ENCODE measurements at regions not wholly inside any gene's neighbourhood (a gene's known extent, or its start where the extent isn't known, plus 50 kb on each side); places are given as distances from the start of the nearest gene placed in this dataset.

DNA sequence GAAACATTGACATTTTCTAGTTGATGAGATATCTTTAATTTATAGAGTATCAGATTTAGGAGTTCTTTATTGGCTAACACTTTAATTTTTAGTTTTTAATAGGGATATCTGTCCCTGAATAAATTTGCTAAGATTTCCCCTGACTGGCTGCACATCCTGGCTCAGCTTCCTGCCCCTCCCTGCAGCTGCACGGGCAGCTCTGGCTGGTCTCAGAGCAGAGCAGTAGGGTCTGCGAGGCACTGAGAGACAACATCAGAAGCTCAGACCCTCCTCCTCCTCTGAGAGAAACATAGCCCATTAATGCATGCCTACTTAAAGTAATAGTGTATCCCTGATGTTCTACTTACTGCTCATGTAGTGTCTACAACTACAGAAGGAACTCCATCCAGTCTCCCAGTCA lies 139.2 kb downstream of the TNFSF13B start:
- no peak overlapping the region for H3K27ac ChIP-seq (ENCODE audit: low read depth)
- no peak for DNase-seq (ENCODE audit: extremely low spot score)
- no peaks in the 10 kb centered on the region for H3K4me1 ChIP-seq (ENCODE audit: insufficient read depth)
- WGBS, result 2% methylated on average over 2 of the region's 2 CpGs
- H3K36me3 ChIP-seq (ENCODE audit: insufficient read depth), result no peaks in the 10 kb centered on the region
- H3K4me3 ChIP-seq (ENCODE audit: low read depth, low read length), result no peak overlapping the region

- Histone ChIP-seq H3K4me1 (ENCODE audit: insufficient read depth) (no peaks in the 10 kb centered on the region), H3K36me3 (ENCODE audit: insufficient read depth) (no peaks in the 10 kb centered on the region), H3K4me3 (ENCODE audit: low read depth, low read length) (no peak overlapping the region), H3K27ac (ENCODE audit: low read depth) (no peak overlapping the region)
- DNase-seq (ENCODE audit: extremely low spot score), result no peak
These were observed 140.2 kb downstream of the TNFSF13B start for GRCh38 chr13:108409730-108410129.

DNA sequence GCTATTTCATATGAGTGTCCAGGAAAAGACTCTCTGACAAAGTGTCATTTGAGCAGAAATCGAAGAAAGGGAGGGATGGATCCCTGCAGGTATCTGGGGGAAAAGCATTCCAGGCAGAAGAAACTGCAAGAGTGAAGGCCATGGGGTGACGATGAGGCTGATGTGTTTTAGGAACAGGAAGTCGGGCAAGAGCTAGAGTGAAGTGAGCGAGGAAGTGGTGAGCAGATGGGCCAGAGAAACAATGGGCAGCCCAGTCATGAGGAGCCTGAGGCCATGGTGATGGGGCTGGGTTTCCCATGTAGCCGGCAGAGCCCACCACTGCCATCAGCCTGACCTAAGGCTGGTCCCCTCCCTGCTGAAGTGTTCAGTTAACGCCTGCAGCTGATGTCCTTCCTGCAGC lies 150.2 kb downstream of the TNFSF13B start:
- no peak for DNase-seq (ENCODE audit: extremely low spot score)
- Histone ChIP-seq H3K4me3 (ENCODE audit: low read depth, low read length) (no peak overlapping the region), H3K36me3 (ENCODE audit: insufficient read depth) (no peaks in the 10 kb centered on the region), H3K27ac (ENCODE audit: low read depth) (no peak overlapping the region), H3K4me1 (ENCODE audit: insufficient read depth) (no peaks in the 10 kb centered on the region)
- WGBS, result 74% methylated on average over 6 of the region's 6 CpGs

- DNase-seq (ENCODE audit: extremely low spot score), result no peak
- Histone ChIP-seq H3K27ac (ENCODE audit: low read depth) (no peak overlapping the region), H3K4me1 (ENCODE audit: insufficient read depth) (no peaks in the 10 kb centered on the region), H3K4me3 (ENCODE audit: low read depth, low read length) (no peak overlapping the region), H3K36me3 (ENCODE audit: insufficient read depth) (no peaks in the 10 kb centered on the region)
- 64% methylated on average over 4 of the region's 4 CpGs for WGBS
These were observed 155.5 kb downstream of the TNFSF13B start for GRCh38 chr13:108425056-108425455.

DNA sequence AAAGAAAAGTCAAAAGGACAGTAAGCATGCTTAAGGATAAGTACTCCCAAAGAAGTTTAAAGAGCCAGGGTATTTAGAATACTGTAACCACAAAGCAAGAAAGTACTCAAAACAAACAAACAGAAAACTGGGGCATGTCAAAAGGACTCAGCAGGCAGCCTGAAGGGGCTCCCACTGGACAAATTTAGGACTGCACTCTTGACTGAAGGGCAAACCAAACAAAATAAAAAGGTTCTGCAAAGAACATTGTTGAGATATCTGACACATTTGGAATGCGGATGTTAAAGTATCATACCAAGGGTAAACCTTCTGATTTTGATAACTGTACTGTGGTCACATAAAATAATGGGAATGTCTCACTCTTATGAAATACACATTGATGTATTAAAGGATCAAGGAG lies 157.4 kb downstream of the TNFSF13B start:
- Histone ChIP-seq H3K4me3 (ENCODE audit: low read depth, low read length) (no peak overlapping the region), H3K4me1 (ENCODE audit: insufficient read depth) (no peaks in the 10 kb centered on the region), H3K27ac (ENCODE audit: low read depth) (no peak overlapping the region), H3K36me3 (ENCODE audit: insufficient read depth) (no peaks in the 10 kb centered on the region)
- DNase-seq (ENCODE audit: extremely low spot score), result no peak
- WGBS, result 80% methylated on average over 1 of the region's 1 CpG

DNA sequence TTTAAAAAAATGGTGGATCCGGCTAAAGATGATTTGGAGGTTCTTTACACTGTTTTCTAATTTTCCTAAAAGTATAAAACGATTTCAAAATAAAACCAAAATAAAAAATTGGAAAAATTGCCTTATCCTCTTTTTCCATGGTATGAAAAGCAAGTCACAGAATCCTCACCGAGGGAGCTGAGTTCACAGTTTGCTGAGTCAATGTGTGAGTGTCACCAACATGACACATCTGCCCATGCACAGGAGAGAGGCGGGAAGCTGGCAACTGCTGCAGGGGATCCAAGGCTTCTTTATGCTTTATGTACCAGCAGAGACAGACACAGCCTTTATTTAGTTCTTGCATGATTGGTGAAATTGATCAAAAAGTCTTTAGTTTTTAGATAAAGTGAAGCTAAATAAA lies 157.8 kb downstream of the TNFSF13B start:
- WGBS, result 66% methylated on average over 4 of the region's 4 CpGs
- Histone ChIP-seq H3K27ac (ENCODE audit: low read depth) (no peak overlapping the region), H3K36me3 (ENCODE audit: insufficient read depth) (no peaks in the 10 kb centered on the region), H3K4me3 (ENCODE audit: low read depth, low read length) (no peak overlapping the region), H3K4me1 (ENCODE audit: insufficient read depth) (no peaks in the 10 kb centered on the region)
- no peak for DNase-seq (ENCODE audit: extremely low spot score)

DNA sequence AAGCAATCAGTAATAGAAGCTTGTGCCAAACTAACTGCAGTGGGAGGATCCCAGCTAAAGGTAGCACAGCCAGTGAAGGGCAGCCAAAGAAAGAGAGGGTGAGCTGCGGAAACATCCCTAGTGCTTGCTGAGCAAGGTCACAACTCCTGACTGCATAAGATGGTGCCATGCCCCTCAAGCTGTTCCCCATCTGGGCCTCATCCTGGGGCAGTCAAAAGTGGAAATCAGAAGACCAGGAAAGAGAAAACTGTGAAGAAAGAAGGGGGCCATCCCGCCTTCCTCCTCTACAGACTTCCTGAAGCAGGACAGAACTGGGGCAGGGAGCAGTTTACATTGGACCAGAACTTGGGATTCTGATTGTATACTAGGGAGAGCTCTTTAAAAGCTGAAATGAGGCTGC lies 159.2 kb downstream of the TNFSF13B start:
- Histone ChIP-seq H3K36me3 (ENCODE audit: insufficient read depth) (no peaks in the 10 kb centered on the region), H3K4me1 (ENCODE audit: insufficient read depth) (no peaks in the 10 kb centered on the region), H3K27ac (ENCODE audit: low read depth) (no peak overlapping the region), H3K4me3 (ENCODE audit: low read depth, low read length) (no peak overlapping the region)
- WGBS, result 89% methylated on average over 2 of the region's 2 CpGs
- no peak for DNase-seq (ENCODE audit: extremely low spot score)

DNA sequence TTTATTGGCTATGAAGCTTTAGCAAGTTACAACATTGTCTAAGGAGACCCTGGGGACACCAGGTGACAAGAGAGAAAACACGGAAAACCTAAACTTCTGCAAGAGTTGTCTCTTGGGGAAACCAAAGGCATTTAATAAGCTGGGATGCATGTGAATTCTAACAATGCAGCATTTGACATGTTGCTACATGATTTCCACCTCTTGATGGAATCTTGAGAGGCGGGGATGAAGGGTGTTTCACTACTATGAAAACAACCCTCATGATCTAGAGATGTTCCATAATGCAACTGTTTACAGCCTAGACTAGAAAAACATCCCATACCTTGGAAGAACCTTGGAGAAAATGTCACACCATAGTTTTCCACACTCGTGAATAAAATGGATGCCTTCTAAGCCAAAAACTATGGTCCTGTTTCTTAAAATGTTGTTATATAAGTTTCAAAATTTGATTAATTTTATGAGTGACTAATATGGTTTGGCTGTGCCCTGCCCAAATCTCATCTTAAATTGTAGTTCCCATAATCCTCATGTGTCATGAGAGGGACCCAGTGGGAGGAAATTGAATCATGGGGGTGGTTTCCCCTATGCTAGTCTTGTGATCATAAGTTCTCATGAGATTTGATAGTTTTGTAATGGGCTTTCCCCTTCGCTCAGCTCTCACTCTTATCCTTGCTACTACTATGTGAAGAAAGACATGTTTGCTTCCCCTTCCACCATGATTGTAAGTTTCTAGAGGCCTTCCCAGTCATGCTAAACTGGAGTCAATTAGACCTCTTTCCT lies 164.6 kb downstream of the TNFSF13B start:
- DNase-seq (ENCODE audit: extremely low spot score), result no peak
- 88% methylated on average over 4 of the region's 4 CpGs for WGBS
- H3K4me3 ChIP-seq (ENCODE audit: low read depth, low read length), result no peak overlapping the region
- H3K27ac ChIP-seq (ENCODE audit: low read depth), result no peak overlapping the region
- no peaks in the 10 kb centered on the region for H3K36me3 ChIP-seq (ENCODE audit: insufficient read depth)
- no peaks in the 10 kb centered on the region for H3K4me1 ChIP-seq (ENCODE audit: insufficient read depth)

DNA sequence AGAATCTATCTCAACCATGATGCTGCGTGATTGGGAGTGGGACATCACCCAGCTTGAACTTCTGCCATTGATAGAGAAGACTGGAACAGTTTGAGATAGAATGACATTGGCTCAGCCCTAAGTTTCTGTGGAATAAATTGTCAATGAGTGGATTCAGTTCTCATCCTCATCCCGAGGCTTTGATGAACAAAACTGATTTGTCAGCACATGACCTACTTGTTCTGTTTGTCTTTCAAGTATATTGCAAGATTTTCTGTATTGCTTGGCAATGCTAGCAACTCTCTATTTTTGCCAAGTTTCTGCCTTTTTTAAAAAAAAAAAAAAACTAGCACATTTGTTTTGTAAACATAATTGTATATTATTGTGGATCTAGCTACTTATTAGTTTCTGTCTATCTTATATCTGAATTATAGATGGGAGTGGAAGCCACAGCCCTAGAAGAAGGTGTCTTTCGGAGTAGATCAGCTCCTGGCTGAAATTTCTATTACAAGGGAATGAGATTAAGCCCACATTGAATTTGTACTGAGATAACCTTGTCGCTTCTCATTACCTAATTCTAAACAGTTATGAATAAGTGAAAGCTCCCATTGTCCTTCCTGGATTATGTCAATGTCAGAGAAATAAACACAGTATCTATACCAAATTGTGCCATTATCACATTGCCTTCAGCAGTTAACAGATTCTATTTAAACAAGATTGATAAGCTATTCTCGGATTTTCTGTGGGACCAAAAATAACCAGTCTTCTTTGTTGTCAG lies 166.1 kb downstream of the TNFSF13B start:
- no peak for DNase-seq (ENCODE audit: extremely low spot score)
- H3K4me3 ChIP-seq (ENCODE audit: low read depth, low read length), result no peak overlapping the region
- 57% methylated on average over 5 of the region's 5 CpGs for WGBS

DNA sequence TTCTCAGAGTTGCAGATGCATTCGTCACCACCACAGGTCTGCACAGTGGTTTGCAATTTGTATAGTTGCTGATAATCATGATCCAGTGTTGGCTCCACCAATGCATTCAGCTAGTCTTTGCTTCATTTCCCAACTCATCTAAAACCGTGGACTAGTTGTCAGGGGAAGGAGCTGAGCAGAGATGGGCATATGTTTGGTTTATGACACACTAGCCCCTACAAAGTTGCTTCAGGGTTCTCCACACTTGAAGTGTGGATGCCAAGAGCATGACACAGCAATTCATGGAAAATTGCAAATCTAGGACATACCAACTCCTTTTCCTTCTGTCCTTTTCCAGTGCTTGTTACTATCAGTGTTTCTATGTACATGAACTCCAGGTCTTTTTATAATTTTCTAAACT lies 168.0 kb downstream of the TNFSF13B start:
- no peaks in the 10 kb centered on the region for H3K4me1 ChIP-seq (ENCODE audit: insufficient read depth)
- no peak overlapping the region for H3K27ac ChIP-seq (ENCODE audit: low read depth)
- DNase-seq (ENCODE audit: extremely low spot score), result no peak
- H3K4me3 ChIP-seq (ENCODE audit: low read depth, low read length), result no peak overlapping the region
- H3K36me3 ChIP-seq (ENCODE audit: insufficient read depth), result no peaks in the 10 kb centered on the region
- 79% methylated on average over 2 of the region's 2 CpGs for WGBS

More for the DNA sequence above, 166.1 kb downstream of the TNFSF13B start:
- no peak overlapping the region for H3K27ac ChIP-seq (ENCODE audit: low read depth)
- H3K4me1 ChIP-seq (ENCODE audit: insufficient read depth), result no peaks in the 10 kb centered on the region
- H3K36me3 ChIP-seq (ENCODE audit: insufficient read depth), result no peaks in the 10 kb centered on the region

DNA sequence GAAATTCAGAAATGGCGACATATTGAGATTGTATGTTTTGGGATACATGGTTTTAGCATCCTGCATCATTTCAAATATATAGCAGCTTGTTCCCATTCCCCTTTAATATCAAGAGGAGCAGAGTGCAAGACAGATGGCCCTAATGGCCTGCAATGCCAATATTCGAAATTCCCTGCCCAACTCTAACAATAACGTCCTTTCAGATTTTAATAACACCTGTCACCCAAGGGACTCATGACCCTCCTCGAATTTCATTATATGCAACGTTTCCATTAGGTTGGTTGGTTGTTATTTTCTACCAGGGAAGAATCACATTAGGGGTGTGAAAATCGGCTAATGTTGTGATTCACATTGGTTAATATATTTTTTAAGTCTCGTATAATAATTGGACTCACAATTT lies 170.0 kb downstream of the TNFSF13B start:
- H3K4me3 ChIP-seq (ENCODE audit: low read depth, low read length), result no peak overlapping the region

GRCh38 chr13:108444448-108444847 lies 174.9 kb downstream of the TNFSF13B start:
- H3K4me3 ChIP-seq (ENCODE audit: low read depth, low read length), result no peak overlapping the region
- no peaks in the 10 kb centered on the region for H3K4me1 ChIP-seq (ENCODE audit: insufficient read depth)
- WGBS, result 54% methylated on average over 6 of the region's 6 CpGs
- H3K27ac ChIP-seq (ENCODE audit: low read depth), result no peak overlapping the region
- no peak for DNase-seq (ENCODE audit: extremely low spot score)
- H3K36me3 ChIP-seq (ENCODE audit: insufficient read depth), result no peaks in the 10 kb centered on the region

More for the DNA sequence above, 170.0 kb downstream of the TNFSF13B start:
- 77% methylated on average over 7 of the region's 7 CpGs for WGBS
- H3K4me1 ChIP-seq (ENCODE audit: insufficient read depth), result no peaks in the 10 kb centered on the region
- no peak for DNase-seq (ENCODE audit: extremely low spot score)
- H3K36me3 ChIP-seq (ENCODE audit: insufficient read depth), result no peaks in the 10 kb centered on the region
- H3K27ac ChIP-seq (ENCODE audit: low read depth), result no peak overlapping the region

DNA sequence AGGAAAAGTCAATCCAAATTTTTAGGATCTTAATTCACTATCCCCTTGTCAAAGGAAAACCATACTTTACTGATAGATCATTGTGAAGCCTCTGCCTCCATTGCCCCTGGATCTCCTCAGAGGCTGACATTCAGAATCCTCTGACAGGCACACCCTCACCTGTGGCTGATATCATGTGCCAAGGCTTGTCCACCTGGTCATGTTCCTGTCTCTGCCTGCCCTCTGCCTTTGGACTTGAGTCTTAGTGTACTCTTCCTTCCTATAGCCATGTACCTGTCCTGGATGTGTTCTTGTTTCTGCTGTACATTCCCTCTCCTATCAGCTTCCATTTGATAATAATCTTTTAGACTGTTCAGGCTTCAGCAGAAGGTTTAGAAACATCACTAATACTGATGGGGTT lies 179.4 kb downstream of the TNFSF13B start:
- no peak for DNase-seq (ENCODE audit: extremely low spot score)
- Histone ChIP-seq H3K36me3 (ENCODE audit: insufficient read depth) (no peaks in the 10 kb centered on the region), H3K4me3 (ENCODE audit: low read depth, low read length) (no peak overlapping the region), H3K27ac (ENCODE audit: low read depth) (no peak overlapping the region), H3K4me1 (ENCODE audit: insufficient read depth) (no peaks in the 10 kb centered on the region)

GRCh38 chr13:108451121-108451520 lies 178.3 kb upstream of the MYO16 start:
- 80% methylated on average over 5 of the region's 5 CpGs for WGBS
- no peak overlapping the region for H3K4me3 ChIP-seq (ENCODE audit: low read depth, low read length)
- no peak overlapping the region for H3K27ac ChIP-seq (ENCODE audit: low read depth)
- DNase-seq (ENCODE audit: extremely low spot score), result no peak
- no peaks in the 10 kb centered on the region for H3K36me3 ChIP-seq (ENCODE audit: insufficient read depth)
- H3K4me1 ChIP-seq (ENCODE audit: insufficient read depth), result no peaks in the 10 kb centered on the region
